HL-60 (cell line): ENCODE measurements at regions not wholly inside any gene's neighbourhood (a gene's known extent, or its start where the extent isn't known, plus 50 kb on each side); places are given as distances from the start of the nearest gene placed in this dataset.

Experiments
- DNase-seq, 2 experiments: peaks; one replicate each; pipeline ENCODE4 v3.0.0-alpha.2; 2010 to 2020; ENCODE audit warnings: low read depth in 1 of 2, low spot score in 1 of 2
- H3K27ac ChIP-seq: fragments of 250-450 bp; sonication (Bioruptor Pico); replicated peaks from 2 replicates; pipeline ENCODE4 v1.5.1; 2020; ENCODE audit warnings: mild to moderate bottlenecking, moderate library complexity
- H3K27me3 ChIP-seq: fragments of 250-450 bp; sonication (Bioruptor Pico); 2 replicates; pipeline ENCODE4 v1.5.1; 2021; ENCODE audit warnings: mild to moderate bottlenecking, moderate library complexity; ENCODE audit not compliant: insufficient read depth, poor library complexity, severe bottlenecking
- H3K4me3 ChIP-seq: replicated peaks from 2 replicates; pipeline ENCODE4 v1.5.1; 2011; ENCODE audit warnings: mild to moderate bottlenecking, control low read depth, low read length; ENCODE audit not compliant: insufficient read depth
- CTCF ChIP-seq: IDR thresholded peaks from one replicate; pipeline ENCODE4 v1.5.1; 2011; ENCODE audit warnings: low read length, control low read depth, inconsistent platforms; ENCODE audit not compliant: insufficient read depth
- GABPA ChIP-seq: IDR thresholded peaks from 2 replicates; pipeline ENCODE4 v1.6.1; 2012; ENCODE audit warnings: low read depth
- POLR2AphosphoS5 ChIP-seq: IDR thresholded peaks from 2 replicates; pipeline ENCODE4 v1.6.1; 2012; ENCODE audit warnings: low read depth
- REST ChIP-seq: IDR thresholded peaks from 2 replicates; pipeline ENCODE4 v1.6.1; 2012; ENCODE audit warnings: low read depth; ENCODE audit not compliant: insufficient replicate concordance
- SPI1 ChIP-seq: IDR thresholded peaks from 2 replicates; pipeline ENCODE4 v1.6.1; 2012; ENCODE audit warnings: low read depth, mild to moderate bottlenecking, borderline replicate concordance

- no peak for TF ChIP-seq SPI1
- no peak overlapping the region for H3K27ac ChIP-seq
- no peak for DNase-seq
- H3K4me3 ChIP-seq, result no peak overlapping the region
- H3K27me3 ChIP-seq, result no peaks in the 10 kb centered on the region
These were observed 100.5 kb upstream of the DAB2 start for GRCh38 chr5:39525271-39525670.

GRCh38 chr5:39523821-39524220, 99.0 kb upstream of the DAB2 start:
- no peak for TF ChIP-seq CTCF
- TF ChIP-seq SPI1, result no peak
- no peak for TF ChIP-seq REST
- TF ChIP-seq POLR2AphosphoS5, result no peak
- no peak for TF ChIP-seq GABPA
- no peak for DNase-seq
- Histone ChIP-seq H3K27ac (no peak overlapping the region), H3K27me3 (no peaks in the 10 kb centered on the region), H3K4me3 (no peak overlapping the region)

- TF ChIP-seq SPI1, result no peak
- no peak for TF ChIP-seq CTCF
- TF ChIP-seq REST, result no peak
- no peak for TF ChIP-seq POLR2AphosphoS5
- TF ChIP-seq GABPA, result no peak
- Histone ChIP-seq H3K4me3 (no peak overlapping the region), H3K27ac (no peak overlapping the region), H3K27me3 (no peaks in the 10 kb centered on the region)
- no peak for DNase-seq
These were observed 97.3 kb upstream of the DAB2 start for GRCh38 chr5:39521940-39522590.

- Histone ChIP-seq H3K27me3 (no peaks in the 10 kb centered on the region), H3K27ac (no peak overlapping the region), H3K4me3 (no peak overlapping the region)
- TF ChIP-seq SPI1 (no peak), CTCF (no peak), POLR2AphosphoS5 (no peak), GABPA (no peak), REST (no peak)
- DNase-seq, result no peak
These were observed 96.5 kb upstream of the DAB2 start for GRCh38 chr5:39521098-39521860.
